ENCODE measurements at regions not wholly inside any gene's neighbourhood (a gene's known extent, or its start where the extent isn't known, plus 50 kb on each side); places are given as distances from the start of the nearest gene placed in this dataset.

DNA sequence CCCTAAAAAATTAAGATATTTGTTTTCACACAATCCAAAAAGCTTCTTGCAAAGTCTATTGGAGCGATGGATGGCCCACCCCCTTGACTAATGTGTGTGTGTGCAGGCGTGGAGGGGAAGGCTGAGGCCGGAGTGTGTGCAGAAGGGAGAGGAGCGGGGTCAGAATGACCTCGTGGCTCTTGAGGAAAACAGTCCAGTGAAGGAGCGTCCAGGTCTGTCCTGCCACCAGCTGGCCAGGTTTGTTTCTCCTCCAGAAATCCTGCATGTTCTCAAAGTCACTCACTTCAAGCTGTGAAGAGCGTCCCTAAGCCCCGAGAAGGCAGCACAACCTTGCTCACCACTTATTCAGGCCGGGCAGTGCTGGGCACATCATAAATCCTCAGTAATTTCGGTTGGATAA is 69.5 kb upstream of the SSX2IP start:
- DNase-seq: no peak

- DNase-seq: no peak
These were observed 68.8 kb upstream of the SSX2IP start for GRCh38 chr1:84758968-84759491.

DNA sequence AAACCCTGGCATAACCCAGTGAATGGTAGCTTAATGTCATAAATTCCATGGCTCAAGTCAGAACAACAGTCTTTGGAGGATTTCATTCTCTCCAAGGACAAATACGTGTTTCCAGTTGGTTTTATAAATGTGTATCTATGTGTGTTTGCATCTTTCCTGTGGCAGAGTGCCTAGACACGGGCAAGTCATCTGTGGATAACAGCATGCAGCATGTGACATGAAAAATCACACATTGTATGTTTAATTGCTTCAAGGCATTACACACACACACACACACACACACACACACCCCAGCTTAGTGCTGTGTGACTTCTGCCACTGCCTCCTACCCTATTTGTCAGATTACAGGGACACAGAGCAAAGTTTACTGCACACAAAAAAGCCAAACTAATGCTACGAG is 68.2 kb upstream of the SSX2IP start:
- no peak for DNase-seq

GRCh38 chr1:84757301-84757700 is 67.0 kb upstream of the SSX2IP start:
- DNase-seq: no peak

DNA sequence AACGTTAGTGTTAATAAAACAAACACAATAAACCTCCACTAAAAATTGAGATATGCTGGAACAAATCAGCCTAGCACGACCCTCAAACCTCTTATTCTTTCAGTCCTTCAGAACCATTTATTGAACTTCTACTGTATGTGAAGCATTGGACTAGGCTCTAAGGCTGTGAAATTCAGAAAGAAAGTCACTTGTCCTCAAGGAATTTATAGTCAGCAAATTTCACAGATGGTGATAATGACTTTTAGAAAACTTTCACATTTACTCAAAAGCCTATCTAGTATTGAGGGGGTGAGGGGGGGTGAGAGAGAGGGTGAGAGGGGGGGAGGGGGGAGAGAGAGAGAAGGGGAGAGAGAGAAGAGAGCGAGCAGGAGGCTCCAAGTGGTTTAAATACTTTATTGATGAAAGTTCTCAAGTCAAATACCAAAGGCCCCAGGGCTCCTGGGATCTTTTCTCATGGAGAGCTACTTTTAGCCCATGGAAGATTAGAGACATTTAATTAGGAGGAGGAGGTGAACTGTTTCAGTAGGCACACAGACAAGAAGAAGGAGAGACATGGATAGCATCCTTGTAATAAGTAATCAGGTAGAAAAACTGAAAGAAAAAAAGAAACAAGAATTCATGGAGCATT is 66.3 kb upstream of the SSX2IP start:
- DNase-seq: no peak

- no peak for DNase-seq
These were observed 65.7 kb upstream of the SSX2IP start for GRCh38 chr1:84756001-84756400.

GRCh38 chr1:84755216-84755615 is 65.0 kb upstream of the SSX2IP start:
- DNase-seq: no peak

GRCh38 chr1:84754386-84754703 is 64.1 kb upstream of the SSX2IP start:
- no peak for DNase-seq

GRCh38 chr1:84753516-84754385 is 63.5 kb upstream of the SSX2IP start:
- DNase-seq: peak; percentile 71

DNA sequence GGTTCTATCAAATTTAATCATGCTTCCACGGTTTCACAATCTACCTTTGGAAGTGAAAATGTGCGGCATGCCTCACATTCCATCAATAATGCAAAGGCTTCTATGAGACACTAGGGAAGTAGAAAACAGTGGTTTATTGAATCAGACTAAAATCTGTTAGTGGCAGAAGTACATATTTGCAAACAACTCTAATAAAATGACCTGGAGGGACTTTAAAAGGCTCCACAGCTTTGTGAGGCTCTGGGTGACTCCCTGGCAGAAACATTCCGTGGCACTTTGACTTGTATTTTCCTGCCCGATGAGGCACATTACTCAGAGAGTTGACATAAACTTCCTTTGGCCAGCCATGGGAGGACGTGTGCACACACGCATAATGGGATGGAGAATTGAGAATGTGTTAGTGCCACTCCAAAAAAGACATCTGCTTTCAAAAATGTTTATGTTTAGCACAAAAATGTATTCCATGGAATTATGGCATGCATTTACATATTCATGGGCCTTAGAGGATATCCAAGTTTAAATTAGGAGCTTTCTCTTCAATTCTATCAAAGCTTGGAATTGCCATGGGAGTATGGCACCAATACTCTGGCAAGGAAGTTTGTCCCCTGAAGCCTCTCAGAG is 60.0 kb upstream of the SSX2IP start:
- DNase-seq: no peak

DNA sequence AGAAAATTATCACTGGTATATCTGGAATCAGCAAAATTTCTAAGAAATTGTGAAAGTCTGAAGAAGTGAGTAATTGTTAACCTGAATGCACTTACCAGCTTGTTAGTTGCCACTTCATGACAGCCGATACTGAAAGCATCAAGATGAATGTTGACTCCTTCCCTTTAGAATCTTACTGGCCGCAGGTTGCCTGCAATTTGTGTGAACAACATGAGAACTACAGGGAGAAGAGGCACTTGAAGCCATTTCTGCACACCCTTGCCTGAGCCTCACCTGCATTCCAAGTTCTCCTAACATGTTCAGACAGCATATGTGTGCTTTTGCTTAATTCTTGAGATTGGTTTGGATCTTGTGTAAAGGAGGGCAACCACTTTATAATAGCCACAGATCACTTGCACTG is 59.2 kb upstream of the SSX2IP start:
- DNase-seq: no peak

- DNase-seq: no peak
These were observed 58.1 kb upstream of the SSX2IP start for GRCh38 chr1:84748364-84748763.

DNA sequence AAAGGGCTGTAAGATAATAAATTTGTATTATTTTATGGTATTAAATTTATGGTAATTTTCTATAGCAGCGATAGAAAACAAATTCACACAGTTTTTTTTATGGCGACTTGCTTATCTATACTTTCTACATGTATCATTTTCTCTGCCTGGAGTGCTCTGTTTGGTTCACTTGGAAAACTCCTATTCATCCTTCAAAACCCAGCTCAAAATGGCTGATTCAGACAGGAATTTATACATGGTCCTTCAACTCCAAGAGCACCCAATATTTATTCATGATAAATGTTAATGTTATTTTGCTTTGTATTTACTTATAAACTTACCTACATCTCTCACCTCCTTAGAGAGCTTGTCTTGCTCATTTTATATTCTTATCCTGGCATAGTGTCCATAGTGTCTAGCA is 55.6 kb upstream of the SSX2IP start:
- DNase-seq: no peak

- DNase-seq: no peak
These were observed 53.6 kb upstream of the SSX2IP start for GRCh38 chr1:84743896-84744295.

- no peak for DNase-seq
These were observed 52.4 kb upstream of the SSX2IP start for GRCh38 chr1:84742653-84743052.

DNA sequence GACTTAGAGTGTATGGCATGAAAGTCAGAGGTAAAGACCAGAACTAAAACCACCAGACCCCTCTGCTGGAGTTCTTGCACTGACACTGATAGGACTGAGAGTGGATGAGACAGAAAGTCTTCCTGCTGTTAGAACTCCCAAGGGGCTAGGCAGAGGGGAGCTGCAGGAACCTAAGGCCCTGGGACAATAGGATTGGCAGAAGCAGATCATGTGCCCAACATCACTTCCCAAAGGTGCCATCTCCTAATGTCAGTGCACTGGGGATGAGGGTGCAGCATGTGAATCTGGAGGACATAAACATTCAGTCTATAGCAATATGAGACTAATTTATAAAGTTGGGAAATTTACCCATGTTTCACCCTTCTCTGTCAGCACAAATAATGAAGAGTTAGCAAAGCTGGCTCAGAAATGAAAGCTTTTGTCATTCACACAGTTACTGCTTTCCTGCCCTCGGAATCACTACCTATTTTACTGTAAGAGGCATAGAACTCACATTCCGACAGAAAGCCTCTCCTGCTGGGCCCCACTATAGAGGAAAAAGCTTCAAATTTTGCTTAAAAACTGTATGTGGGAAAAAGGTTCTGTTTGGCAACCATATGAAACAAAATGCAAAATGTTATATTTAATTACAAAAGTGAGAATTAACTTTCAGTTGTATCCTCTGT is 49.9 kb upstream of the SSX2IP start:
- DNase-seq: no peak
